Lung (tissue), 11 donors: ENCODE measurements at regions not wholly inside any gene's neighbourhood (a gene's known extent, or its start where the extent isn't known, plus 50 kb on each side); places are given as distances from the start of the nearest gene placed in this dataset.
A peak's percentile ranks its signal among the peaks of the same experiment; 100 is the strongest.

Experiments
- ATAC-seq: fragments of 200-7000 bp; cut with Tn5 transposase; one replicate; pipeline ENCODE4 v1.9.1; 2020; ENCODE audit warnings: moderate number of reproducible peaks; ENCODE audit not compliant: insufficient read depth, low FRiP score
- DNase-seq, 3 donors: peaks; one replicate each; pipeline ENCODE4 v3.0.0-alpha.2; 2013 to 2017
- H3K27ac ChIP-seq, 2 donors: one replicate each; pipeline ENCODE4 v1.5.1; 2013; ENCODE audit warnings: mild to moderate bottlenecking in 2 of 2, moderate library complexity in 2 of 2, control low read depth in 1 of 2, inconsistent platforms in 1 of 2, low read depth in 1 of 2, low read length in 1 of 2
- H3K27me3 ChIP-seq, 3 donors: one replicate each; pipeline ENCODE4 v1.5.1; 2013; ENCODE audit warnings: low read length in 2 of 3; ENCODE audit not compliant: control insufficient read depth in 3 of 3, insufficient read depth in 3 of 3
- H3K36me3 ChIP-seq, 4 donors: one replicate each; pipeline ENCODE4 v1.5.1; 2013; ENCODE audit warnings: low read length in 4 of 4, mild to moderate bottlenecking in 1 of 4, moderate library complexity in 1 of 4; ENCODE audit not compliant: control insufficient read depth in 4 of 4, insufficient read depth in 4 of 4
- H3K4me1 ChIP-seq, 5 donors: one replicate each; pipeline ENCODE4 v1.5.1; 2013; ENCODE audit warnings: low read length in 5 of 5, mild to moderate bottlenecking in 2 of 5, moderate library complexity in 1 of 5; ENCODE audit not compliant: control insufficient read depth in 5 of 5, insufficient read depth in 5 of 5
- H3K4me3 ChIP-seq: one replicate; pipeline ENCODE4 v1.5.1; 2013; ENCODE audit warnings: mild to moderate bottlenecking, control low read depth, moderate library complexity
- H3K9ac ChIP-seq, 2 donors: one replicate each; pipeline ENCODE4 v1.5.1; 2013; ENCODE audit warnings: low read length in 2 of 2, control low read depth in 1 of 2; ENCODE audit not compliant: insufficient read depth in 1 of 2
- H3K9me3 ChIP-seq, 4 donors: one replicate each; pipeline ENCODE4 v1.5.1; 2013; ENCODE audit warnings: low read length in 3 of 4, mild to moderate bottlenecking in 1 of 4, moderate library complexity in 1 of 4; ENCODE audit not compliant: control insufficient read depth in 4 of 4, insufficient read depth in 3 of 4
- WGBS, 2 donors: extraction: QIAGEN DNeasy Blood & Tissue Kit; methylation state at CpG; one replicate each; pipeline ENCODE4 v1.1.7; 2013; 5-methylcytosine and 5-hydroxymethylcytosine counted together
- TF ChIP-seq, protein P1 (sequence below): IDR thresholded peaks from 2 replicates; pipeline ENCODE4 v1.5.1; 2012; ENCODE audit warnings: mild to moderate bottlenecking; ENCODE audit errors: control extremely low read depth, extremely low read depth
- donor health status: control.
- donor health status: control.
- donor health status: Bipolar disorder and iron deficiency.
- donor health status: healthy.
- donor health status: DM: yes; HTN: yes; CAD: no.

GRCh38 chr12:32024884-32025592 lies 65.8 kb downstream of the RESF1 start:
- no peak overlapping the region for H3K4me3 ChIP-seq
- TF ChIP-seq, protein P1, sequence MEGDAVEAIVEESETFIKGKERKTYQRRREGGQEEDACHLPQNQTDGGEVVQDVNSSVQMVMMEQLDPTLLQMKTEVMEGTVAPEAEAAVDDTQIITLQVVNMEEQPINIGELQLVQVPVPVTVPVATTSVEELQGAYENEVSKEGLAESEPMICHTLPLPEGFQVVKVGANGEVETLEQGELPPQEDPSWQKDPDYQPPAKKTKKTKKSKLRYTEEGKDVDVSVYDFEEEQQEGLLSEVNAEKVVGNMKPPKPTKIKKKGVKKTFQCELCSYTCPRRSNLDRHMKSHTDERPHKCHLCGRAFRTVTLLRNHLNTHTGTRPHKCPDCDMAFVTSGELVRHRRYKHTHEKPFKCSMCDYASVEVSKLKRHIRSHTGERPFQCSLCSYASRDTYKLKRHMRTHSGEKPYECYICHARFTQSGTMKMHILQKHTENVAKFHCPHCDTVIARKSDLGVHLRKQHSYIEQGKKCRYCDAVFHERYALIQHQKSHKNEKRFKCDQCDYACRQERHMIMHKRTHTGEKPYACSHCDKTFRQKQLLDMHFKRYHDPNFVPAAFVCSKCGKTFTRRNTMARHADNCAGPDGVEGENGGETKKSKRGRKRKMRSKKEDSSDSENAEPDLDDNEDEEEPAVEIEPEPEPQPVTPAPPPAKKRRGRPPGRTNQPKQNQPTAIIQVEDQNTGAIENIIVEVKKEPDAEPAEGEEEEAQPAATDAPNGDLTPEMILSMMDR: no peak
- H3K9ac ChIP-seq: no peak overlapping the region
- H3K27me3 ChIP-seq: no peaks in the 10 kb centered on the region
- H3K27ac ChIP-seq: no peak overlapping the region
- H3K36me3 ChIP-seq: no peaks in the 10 kb centered on the region
- DNase-seq: peak in 2 of 3 donors; percentile 21 to 52
- ATAC-seq: peak; percentile 47
- H3K9me3 ChIP-seq: no peaks in the 10 kb centered on the region
- WGBS, 2 donors: 72 to 79% methylated on average over 8 of the region's 8 CpGs
- peaks cover 0 to 1% (median 0%) of the 10 kb centered on the region in 5 donors for H3K4me1 ChIP-seq

GRCh38 chr12:32025906-32026305 lies 66.7 kb downstream of the RESF1 start:
- Histone ChIP-seq H3K27me3 (no peaks in the 10 kb centered on the region), H3K4me3 (no peak overlapping the region), H3K36me3 (no peaks in the 10 kb centered on the region), H3K27ac (no peak overlapping the region), H3K9ac (no peak overlapping the region), H3K4me1 (peaks cover 0 to 1% (median 0%) of the 10 kb centered on the region in 5 donors), H3K9me3 (no peaks in the 10 kb centered on the region)
- ATAC-seq (no peak), DNase-seq (no peak)
- TF ChIP-seq, protein P1: no peak
- 72 to 73% methylated on average over 8 of the region's 8 CpGs for WGBS, 2 donors

DNA sequence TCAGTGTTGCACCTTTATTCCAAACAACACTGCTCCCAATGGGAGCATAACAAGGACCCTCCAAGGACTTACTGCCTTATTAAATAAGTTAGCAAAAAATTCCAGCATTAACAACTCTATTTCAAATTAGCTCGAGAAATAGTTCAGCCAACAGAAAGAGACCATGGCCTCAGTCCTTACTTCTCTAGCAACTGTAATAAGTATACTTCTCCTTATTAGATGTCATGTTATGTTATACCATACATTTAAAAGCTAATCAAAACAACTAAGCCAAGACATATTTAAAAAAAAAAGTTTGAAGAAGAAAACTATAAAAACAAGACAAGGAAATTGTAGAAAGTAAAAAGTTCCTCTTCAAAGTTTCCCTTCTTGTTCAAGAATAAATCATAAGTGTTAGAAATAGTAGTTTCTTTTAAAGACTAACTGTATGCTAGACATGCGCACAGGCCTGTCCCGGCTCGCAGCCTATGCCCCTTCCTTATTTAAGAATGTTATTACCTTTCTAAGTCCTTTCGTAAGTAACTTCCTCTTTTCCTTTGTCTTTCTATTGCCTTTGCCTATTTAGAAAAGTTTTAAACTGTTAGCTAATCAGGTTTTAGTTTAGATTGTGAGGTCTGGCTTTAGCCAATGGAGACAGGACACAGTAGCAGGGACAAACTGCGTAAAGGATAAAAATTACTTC lies 68.6 kb downstream of the RESF1 start:
- no peak overlapping the region for H3K4me3 ChIP-seq
- H3K27me3 ChIP-seq: no peaks in the 10 kb centered on the region
- DNase-seq (no peak), ATAC-seq (no peak)
- no peaks in the 10 kb centered on the region for H3K9me3 ChIP-seq
- no peaks in the 10 kb centered on the region for H3K36me3 ChIP-seq
- WGBS, 2 donors: 60 to 84% methylated on average over 6 of the region's 6 CpGs
- H3K9ac ChIP-seq: no peak overlapping the region
- H3K27ac ChIP-seq: no peak overlapping the region
- peaks cover 0 to 12% (median 7%) of the 10 kb centered on the region in 5 donors for H3K4me1 ChIP-seq
- TF ChIP-seq, protein P1: no peak
